HepG2 (cell line): ENCODE measurements at regions not wholly inside any gene's neighbourhood (a gene's known extent, or its start where the extent isn't known, plus 50 kb on each side); places are given as distances from the start of the nearest gene placed in this dataset.

Source experiments
- ATAC-seq: fragments of 200-7000 bp; cut with Tn5 transposase; 3 replicates; pipeline ENCODE4 v1.9.1; 2020; ENCODE audit warnings: mild to moderate bottlenecking, moderate library complexity
- BruUV-seq: library from RNA; stranded (reverse); fragments of 400-500 nt; replicated peaks from 2 replicates; lab custom pipeline; 2021; lab: Mats Ljungman, UMichigan
- CTCF ChIA-PET: fragments of 300-600 bp; formaldehyde crosslinking; extraction: SDS; loops from one replicate; lab custom pipeline; 2021; ENCODE audit warnings: low total read pairs, inconsistent platforms, low intra/inter-chr PET ratio; lab: Yijun Ruan, JAX
- POLR2A ChIA-PET: fragments of 350-600 bp; sonication (Branson Sonifier 250); formaldehyde crosslinking; loops from one replicate; lab custom pipeline; 2020; ENCODE audit warnings: antibody characterized with exemption, inconsistent platforms; lab: Yijun Ruan, JAX
- DNase-seq: peaks from one replicate; pipeline ENCODE4 v3.0.0-alpha.2; 2015; ENCODE audit warnings: low spot score
- FAIRE-seq: peaks from 3 replicates; lab custom pipeline; 2011; peaks lifted over from hg19 to GRCh38; lab: Jason Lieb, UNC
- H2AFZ ChIP-seq: one replicate; pipeline ENCODE4 v1.6.1; 2011; ENCODE audit warnings: low read length, inconsistent platforms
- H3K27ac ChIP-seq: fragments of 300-600 bp; 3 replicates; pipeline ENCODE4 v1.8.0; 2011; ENCODE audit warnings: mixed run types, mild to moderate bottlenecking, mixed read lengths, low read length, inconsistent platforms; ENCODE audit not compliant: insufficient read depth; ENCODE audit errors: extremely low read length
- H3K27me3 ChIP-seq, 2 experiments: fragments of 200-600 bp in 1 of 2; 2 replicates in 1 of 2; 3 replicates in 1 of 2; pipeline versions ENCODE4 v1.6.0 to v1.8.0; 2011; ENCODE audit warnings: low read length in 2 of 2, mild to moderate bottlenecking in 2 of 2, moderate library complexity in 2 of 2, inconsistent platforms in 1 of 2; ENCODE audit not compliant: insufficient read depth in 2 of 2, control insufficient read depth in 1 of 2
- H3K36me3 ChIP-seq, 2 experiments: fragments of 200-600 bp in 1 of 2; replicated peaks in 1 of 2; 2 replicates in 1 of 2; 3 replicates in 1 of 2; pipeline versions ENCODE4 v1.5.1 to v1.8.0; 2011; ENCODE audit warnings: low read length in 2 of 2, inconsistent platforms in 1 of 2; ENCODE audit not compliant: insufficient read depth in 2 of 2, control insufficient read depth in 1 of 2
- H3K4me1 ChIP-seq: 2 replicates; pipeline ENCODE4 v1.5.1; 2012; ENCODE audit warnings: low read length, inconsistent platforms; ENCODE audit not compliant: insufficient read depth
- H3K4me2 ChIP-seq: 2 replicates; pipeline ENCODE4 v1.6.0; 2011; ENCODE audit warnings: low read depth, low read length, inconsistent platforms
- H3K4me3 ChIP-seq, 3 experiments: fragments of 200-600 bp in 1 of 3; sonication (generic), shearing (Covaris generic) in 1 of 3; replicated peaks in 1 of 3; 2 replicates each; pipeline ENCODE4 v1.5.1; 2011 to 2016; ENCODE audit warnings: low read length in 3 of 3, inconsistent platforms in 2 of 3, low read depth in 2 of 3, mild to moderate bottlenecking in 2 of 3, control low read depth in 1 of 3, mixed read lengths in 1 of 3; ENCODE audit not compliant: insufficient read depth in 1 of 3
- H3K79me2 ChIP-seq: one replicate; pipeline ENCODE4 v1.6.1; 2011; ENCODE audit warnings: low read length, inconsistent platforms; ENCODE audit not compliant: insufficient read depth
- H3K9ac ChIP-seq: 2 replicates; pipeline ENCODE4 v1.6.0; 2011; ENCODE audit warnings: mild to moderate bottlenecking, low read depth, low read length, inconsistent platforms; ENCODE audit not compliant: insufficient read depth
- H3K9me3 ChIP-seq: 2 replicates; pipeline ENCODE4 v1.5.1; 2012; ENCODE audit warnings: mild to moderate bottlenecking, low read length
- H4K20me1 ChIP-seq: 2 replicates; pipeline ENCODE4 v1.6.0; 2011; ENCODE audit warnings: inconsistent platforms, mild to moderate bottlenecking, low read length, moderate library complexity; ENCODE audit not compliant: insufficient read depth
- MNT ChIP-seq: fragments of 450-650 bp; IDR thresholded peaks from 2 replicates; pipeline ENCODE4 v1.6.1; 2016
- ZMYM2 ChIP-seq: sonication (generic); formaldehyde crosslinking; IDR thresholded peaks from 2 replicates; pipeline ENCODE4 v1.8.0; 2022; ENCODE audit warnings: mild to moderate bottlenecking, missing genetic modification reagents
- ZNF335 ChIP-seq: sonication (generic); formaldehyde crosslinking; IDR thresholded peaks from 2 replicates; pipeline ENCODE4 v1.4.0; 2020; ENCODE audit warnings: missing genetic modification reagents
- ZNF646 ChIP-seq: sonication (generic); formaldehyde crosslinking; IDR thresholded peaks from 2 replicates; pipeline ENCODE4 v1.9.0; 2021; ENCODE audit warnings: mild to moderate bottlenecking, missing genetic modification reagents
- WGBS: methylation state at CpG from one replicate; pipeline ENCODE4 v1.1.6; 2017; ENCODE audit warnings: low lambda C conversion rate; 5-methylcytosine and 5-hydroxymethylcytosine counted together
- in situ Hi-C: cut with HindIII; loops from 2 replicates; pipeline ENCODE4 v1.10.0; 2017; ENCODE audit warnings: low pct_unique_long_range_greater_than_20kb; ENCODE audit not compliant: extremely low pct_ligation_motif_present
- intact Hi-C: fragments of 100-400 bp; cut with micrococcal nuclease; formaldehyde crosslinking; loops from one replicate; pipeline ENCODE4 v1.10.0; 2022; ENCODE audit not compliant: unreplicated experiment

DNA sequence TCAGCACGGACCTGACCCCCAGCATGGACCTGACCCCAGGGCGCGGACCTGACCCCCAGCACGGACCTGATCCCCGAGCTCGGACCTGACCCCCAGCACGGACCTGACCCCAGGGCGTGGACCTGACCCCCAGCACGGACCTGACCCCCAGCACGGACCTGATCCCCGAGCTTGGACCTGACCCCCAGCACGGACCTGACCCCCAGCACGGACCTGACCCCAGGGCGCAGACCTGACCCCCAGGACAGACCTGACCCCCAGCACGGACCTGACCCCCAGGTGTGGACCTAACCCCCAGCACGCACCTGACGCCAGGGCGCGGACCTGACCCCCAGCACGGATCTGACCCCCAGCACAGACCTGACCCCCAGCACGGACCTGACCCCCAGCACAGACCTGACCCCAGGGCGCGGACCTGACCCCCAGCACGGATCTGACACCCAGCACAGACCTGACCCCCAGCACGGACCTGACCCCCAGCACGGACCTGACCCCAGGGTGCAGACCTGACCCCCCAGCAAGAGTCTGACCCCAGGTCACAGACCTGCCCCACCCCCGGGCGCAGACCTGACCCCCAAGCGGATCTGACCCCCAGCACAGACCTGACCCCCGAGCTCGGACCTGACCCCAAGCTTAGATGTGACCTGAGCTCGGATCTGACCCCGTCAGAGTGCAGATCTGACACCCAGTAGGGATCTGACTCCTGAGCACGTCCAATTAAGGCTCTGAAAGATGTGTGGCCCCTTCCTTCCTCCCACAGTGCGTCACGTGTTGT lies 98.7 kb downstream of the C16orf95 start (continued):
- TF ChIP-seq ZNF335 (CRISPR knock-in tag): no peak

DNA sequence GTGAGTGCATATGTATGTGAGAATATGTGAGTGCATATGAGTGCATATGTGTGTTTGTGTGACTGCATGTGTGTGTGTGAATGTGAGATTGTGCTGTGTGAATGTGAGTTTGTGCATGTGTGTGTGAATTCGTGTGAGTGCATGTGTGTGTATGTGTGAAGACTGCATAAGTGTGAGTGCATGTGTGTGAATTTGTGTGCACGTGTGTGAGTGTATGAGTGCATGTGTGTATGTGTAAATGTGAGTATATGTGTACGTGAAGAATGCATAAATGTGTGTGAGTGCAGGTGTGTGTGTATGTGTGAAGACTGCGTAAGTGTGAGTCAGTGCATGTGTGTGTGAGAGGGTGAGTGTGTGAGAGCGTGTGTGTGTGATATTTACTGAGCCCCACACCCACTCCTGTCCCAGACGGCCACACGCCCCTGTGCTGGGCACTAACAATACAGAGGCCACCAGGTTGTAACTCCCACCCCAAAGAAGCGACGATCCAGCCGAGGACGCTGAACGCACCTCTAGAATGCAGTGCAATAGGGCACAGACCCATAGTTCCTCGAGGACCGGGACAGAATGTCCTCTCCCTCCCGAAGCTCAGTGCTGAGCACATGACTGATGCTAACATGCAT lies 97.8 kb downstream of the C16orf95 start:
- no peak for FAIRE-seq
- POLR2A ChIA-PET: no interaction called here

More for the DNA sequence above, 97.8 kb downstream of the C16orf95 start:
- intact Hi-C loops (no loop called here), in situ Hi-C loops (no loop called here)
- no peak overlapping the region for H3K4me3 ChIP-seq
- no peak overlapping the region for H3K27ac ChIP-seq
- TF ChIP-seq MNT (peak; percentile 99), ZMYM2 (no peak), ZNF646 (CRISPR knock-in tag) (0 out of 2 replicates have a peak, but pooled peaks have one; percentile 20)
- no peaks in the 10 kb centered on the region; the same call in 1 of the 2 replicates for H4K20me1 ChIP-seq
- H3K9me3 ChIP-seq: no peaks in the 10 kb centered on the region
- 69% methylated on average over 15 of the region's 15 CpGs for WGBS
- DNase-seq: no peak
- no peaks in the 10 kb centered on the region for H3K79me2 ChIP-seq
- H2AFZ ChIP-seq: no peak overlapping the region
- CTCF ChIA-PET: no interaction called here
- ATAC-seq: no peak
- H3K4me1 ChIP-seq: no peaks in the 10 kb centered on the region
- H3K9ac ChIP-seq: no peak overlapping the region
- BruUV-seq: no TSS peak
- H3K27me3 ChIP-seq: no peaks in the 10 kb centered on the region; a peak in 1 of 5 replicates
- H3K4me2 ChIP-seq: no peak overlapping the region
- no peaks in the 10 kb centered on the region for H3K36me3 ChIP-seq
